SK-N-SH (cell line): ENCODE measurements at regions not wholly inside any gene's neighbourhood (a gene's known extent, or its start where the extent isn't known, plus 50 kb on each side); places are given as distances from the start of the nearest gene placed in this dataset.

Experiments
- CTCF ChIA-PET: fragments of 300-600, 350-600 bp; formaldehyde crosslinking; extraction: SDS; loops from one replicate; lab custom pipeline; 2021; lab: Yijun Ruan, JAX
- POLR2A ChIA-PET: fragments of 350-600 bp; sonication (Branson Sonifier 250); formaldehyde crosslinking; extraction: SDS; loops from one replicate; lab custom pipeline; 2020; ENCODE audit warnings: antibody characterized with exemption, inconsistent platforms; lab: Yijun Ruan, JAX
- DNase-seq: peaks from one replicate; pipeline ENCODE4 v3.0.0; 2012
- H2AFZ ChIP-seq: fragments of 200-600 bp; sonication (generic); 2 replicates; pipeline ENCODE4 v1.8.1; 2016; ENCODE audit warnings: antibody characterized with exemption, mild to moderate bottlenecking, low read depth
- H3F3A ChIP-seq: fragments of 200-600 bp; sonication (generic); replicated peaks from 2 replicates; pipeline ENCODE3; 2016; ENCODE audit warnings: antibody characterized with exemption, mild to moderate bottlenecking; ENCODE audit not compliant: insufficient read depth
- H3K27ac ChIP-seq, 2 experiments: fragments of 200-500 bp in 1 of 2; fragments of 200-600 bp in 1 of 2; sonication (Bioruptor generic) in 1 of 2; sonication (generic), shearing (Covaris generic) in 1 of 2; 2 replicates each; pipeline versions ENCODE4 v1.5.1 to v1.6.1; 2014 to 2016; ENCODE audit warnings: low read depth in 2 of 2, inconsistent platforms in 1 of 2, low read length in 1 of 2, mild to moderate bottlenecking in 1 of 2, mixed read lengths in 1 of 2
- H3K27me3 ChIP-seq: fragments of 200-600 bp; sonication (generic), shearing (Covaris generic); 2 replicates; pipeline ENCODE4 v1.6.1; 2016; ENCODE audit warnings: mixed run types; ENCODE audit not compliant: insufficient read depth
- H3K36me3 ChIP-seq, 2 experiments: fragments of 200-500 bp in 1 of 2; fragments of 200-600 bp in 1 of 2; sonication (Bioruptor generic) in 1 of 2; sonication (generic) in 1 of 2; replicated peaks in 1 of 2; 2 replicates each; pipeline versions ENCODE3 to v1.5.1; 2014 to 2016; ENCODE audit warnings: low read length in 1 of 2, mild to moderate bottlenecking in 1 of 2; ENCODE audit not compliant: insufficient read depth in 2 of 2, control insufficient read depth in 1 of 2
- H3K4me1 ChIP-seq, 2 experiments: fragments of 200-500 bp in 1 of 2; fragments of 200-600 bp in 1 of 2; sonication (Bioruptor generic) in 1 of 2; sonication (generic), shearing (Covaris generic) in 1 of 2; 2 replicates each; pipeline versions ENCODE4 v1.5.1 to v1.6.1; 2014 to 2016; ENCODE audit warnings: low read depth in 1 of 2, low read length in 1 of 2, mixed run types in 1 of 2; ENCODE audit not compliant: insufficient read depth in 2 of 2, control insufficient read depth in 1 of 2
- H3K4me2 ChIP-seq: fragments of 200-600 bp; sonication (generic), shearing (Covaris generic); 2 replicates; pipeline ENCODE4 v1.6.1; 2017; ENCODE audit warnings: mixed run types
- H3K4me3 ChIP-seq, 2 experiments: fragments of 200-500 bp in 1 of 2; fragments of 200-600 bp in 1 of 2; sonication (Bioruptor generic) in 1 of 2; sonication (generic), shearing (Covaris generic) in 1 of 2; 2 replicates each; pipeline versions ENCODE4 v1.5.1 to v1.8.1; 2014 to 2016; ENCODE audit warnings: low read depth in 2 of 2, inconsistent platforms in 1 of 2, low read length in 1 of 2, mild to moderate bottlenecking in 1 of 2, mixed read lengths in 1 of 2, moderate library complexity in 1 of 2
- H3K79me2 ChIP-seq: fragments of 200-600 bp; sonication (generic); 2 replicates; pipeline ENCODE4 v1.8.1; 2017; ENCODE audit warnings: mild to moderate bottlenecking; ENCODE audit not compliant: insufficient read depth
- H3K9ac ChIP-seq: fragments of 200-600 bp; sonication (generic); 2 replicates; pipeline ENCODE4 v1.6.1; 2017; ENCODE audit warnings: mixed run types
- H3K9me2 ChIP-seq: fragments of 200-600 bp; sonication (generic); 2 replicates; pipeline ENCODE4 v1.6.1; 2017; ENCODE audit warnings: mixed run types
- H3K9me3 ChIP-seq: fragments of 200-600 bp; sonication (generic); 2 replicates; pipeline ENCODE4 v1.6.1; 2017; ENCODE audit warnings: mixed run types, mild to moderate bottlenecking, moderate library complexity
- H4K20me1 ChIP-seq: fragments of 200-600 bp; sonication (generic); 2 replicates; pipeline ENCODE4 v1.6.1; 2017; ENCODE audit warnings: mild to moderate bottlenecking, mixed run types; ENCODE audit not compliant: insufficient read depth
- CHD2 ChIP-seq: fragments of 150-350 bp; IDR thresholded peaks from 2 replicates; pipeline ENCODE4 v1.6.1; 2018; ENCODE audit warnings: low read length; ENCODE audit not compliant: partially characterized antibody
- EP300 ChIP-seq, 2 experiments: IDR thresholded peaks; 2 replicates each; pipeline versions ENCODE4 v1.4.0 to v1.6.1; 2012; ENCODE audit warnings: borderline replicate concordance in 1 of 2, low read depth in 1 of 2, low read length in 1 of 2
- FOXJ3 ChIP-seq: sonication (generic); formaldehyde crosslinking; IDR thresholded peaks from 2 replicates; pipeline ENCODE4 v1.5.1; 2020; ENCODE audit warnings: mild to moderate bottlenecking, missing genetic modification reagents
- JUND ChIP-seq: IDR thresholded peaks from 2 replicates; pipeline ENCODE4 v1.4.0; 2012
- NFIC ChIP-seq: IDR thresholded peaks from 2 replicates; pipeline ENCODE4 v1.4.0; 2012; ENCODE audit warnings: borderline replicate concordance
- POLR2AphosphoS5 ChIP-seq: IDR thresholded peaks from 2 replicates; pipeline ENCODE4 v1.6.1; 2012; ENCODE audit warnings: low read depth, low read length
- RFX5 ChIP-seq: IDR thresholded peaks from 2 replicates; pipeline ENCODE4 v1.6.1; 2012; ENCODE audit warnings: mild to moderate bottlenecking, improper control_type of control experiment, low read length
- SMC3 ChIP-seq: IDR thresholded peaks from 2 replicates; pipeline ENCODE4 v1.6.1; 2012; ENCODE audit warnings: low read depth, low read length, improper control_type of control experiment
- WGBS: methylation state at CpG from one replicate; pipeline ENCODE4 v1.1.6; 2017; ENCODE audit warnings: low lambda C conversion rate; 5-methylcytosine and 5-hydroxymethylcytosine counted together
- TF ChIP-seq, protein P1 (sequence below): IDR thresholded peaks from 2 replicates; pipeline ENCODE4; 2012
- TF ChIP-seq, protein P2 (sequence below): fragments of 150-350 bp; IDR thresholded peaks from 2 replicates; pipeline ENCODE4 v1.6.1; 2016; ENCODE audit warnings: mild to moderate bottlenecking, low read depth, low read length
- TF ChIP-seq, protein P3 (sequence below): IDR thresholded peaks from 2 replicates; pipeline ENCODE4 v1.6.1; 2012; ENCODE audit warnings: mild to moderate bottlenecking, low read depth, low read length, moderate library complexity

DNA sequence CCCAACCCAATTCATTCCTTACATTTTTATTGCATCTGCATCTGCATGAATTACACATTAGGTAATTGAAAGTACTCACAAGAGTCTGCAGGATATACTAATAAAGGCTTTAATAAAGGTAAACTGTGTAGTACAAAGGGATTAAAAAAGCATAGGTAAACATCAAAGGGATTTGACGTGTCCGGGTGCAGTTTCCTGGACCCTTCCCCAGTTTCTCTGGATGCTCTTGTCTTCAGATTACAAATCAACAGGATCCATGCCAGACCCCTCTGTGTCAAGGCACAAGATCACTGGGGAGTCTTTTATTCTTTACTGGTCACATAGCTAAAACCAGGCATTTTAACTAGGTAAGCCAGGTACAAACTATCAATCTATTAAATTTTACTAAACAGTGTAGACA is 177.2 kb upstream of the TYRP1 start:
- TF ChIP-seq RFX5, result no peak
- TF ChIP-seq, all 33 proteins: peak for 0
- WGBS, result 51% methylated on average over 2 of the region's 2 CpGs
- Histone ChIP-seq H3K9ac (no peak overlapping the region), H3F3A (no peaks in the 10 kb centered on the region), H3K27me3 (no peaks in the 10 kb centered on the region; the same call in 1 of the 2 replicates), H3K4me3 (no peak overlapping the region), H3K36me3 (no peaks in the 10 kb centered on the region), H2AFZ (no peak overlapping the region), H3K79me2 (no peaks in the 10 kb centered on the region), H3K9me3 (no peaks in the 10 kb centered on the region), H3K9me2 (no peaks in the 10 kb centered on the region), H3K4me1 (no peaks in the 10 kb centered on the region), H3K27ac (no peak overlapping the region), H3K4me2 (no peak overlapping the region), H4K20me1 (no peaks in the 10 kb centered on the region)
- CTCF ChIA-PET, result no interaction called here
- no peak for DNase-seq
- POLR2A ChIA-PET, result no interaction called here

DNA sequence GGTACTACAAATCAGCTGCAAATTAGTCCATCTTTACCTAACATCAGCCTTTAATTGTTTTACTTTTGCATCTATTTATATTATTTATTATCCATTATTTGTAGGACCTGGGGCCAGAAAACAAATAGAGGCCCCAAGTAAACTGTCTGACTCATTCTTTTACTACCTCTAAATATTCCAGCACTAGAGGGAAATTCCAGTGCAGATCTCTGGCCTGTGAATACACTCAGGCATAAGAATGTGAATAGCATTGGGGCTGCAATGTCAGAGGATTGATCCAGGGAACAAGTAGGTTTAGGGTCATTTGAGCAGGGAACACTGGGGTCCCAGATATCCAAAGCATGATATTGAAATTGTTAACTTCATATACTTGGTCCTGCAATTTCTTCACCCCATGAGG is 176.6 kb upstream of the TYRP1 start:
- Histone ChIP-seq H3K9ac (no peak overlapping the region), H4K20me1 (no peaks in the 10 kb centered on the region), H3K4me1 (no peaks in the 10 kb centered on the region), H3K27me3 (no peaks in the 10 kb centered on the region; the same call in 1 of the 2 replicates), H3K4me3 (no peak overlapping the region), H3K9me2 (no peaks in the 10 kb centered on the region), H3K27ac (no peak overlapping the region), H3K36me3 (no peaks in the 10 kb centered on the region), H3K4me2 (no peak overlapping the region), H3K9me3 (no peaks in the 10 kb centered on the region), H3F3A (no peaks in the 10 kb centered on the region), H2AFZ (no peak overlapping the region), H3K79me2 (no peaks in the 10 kb centered on the region)
- DNase-seq, result no peak
- no peak for TF ChIP-seq EP300 (IDR thresholded peaks at IDR 0.05; ENCODE audit: borderline replicate concordance in 1 of 2, low read depth in 1 of 2, low read length in 1 of 2)
- TF ChIP-seq JUND, result no peak
- TF ChIP-seq, protein P1, sequence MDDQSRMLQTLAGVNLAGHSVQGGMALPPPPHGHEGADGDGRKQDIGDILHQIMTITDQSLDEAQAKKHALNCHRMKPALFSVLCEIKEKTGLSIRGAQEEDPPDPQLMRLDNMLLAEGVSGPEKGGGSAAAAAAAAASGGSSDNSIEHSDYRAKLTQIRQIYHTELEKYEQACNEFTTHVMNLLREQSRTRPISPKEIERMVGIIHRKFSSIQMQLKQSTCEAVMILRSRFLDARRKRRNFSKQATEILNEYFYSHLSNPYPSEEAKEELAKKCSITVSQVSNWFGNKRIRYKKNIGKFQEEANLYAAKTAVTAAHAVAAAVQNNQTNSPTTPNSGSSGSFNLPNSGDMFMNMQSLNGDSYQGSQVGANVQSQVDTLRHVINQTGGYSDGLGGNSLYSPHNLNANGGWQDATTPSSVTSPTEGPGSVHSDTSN, result no peak
- no peak for TF ChIP-seq NFIC
- TF ChIP-seq, protein P2, sequence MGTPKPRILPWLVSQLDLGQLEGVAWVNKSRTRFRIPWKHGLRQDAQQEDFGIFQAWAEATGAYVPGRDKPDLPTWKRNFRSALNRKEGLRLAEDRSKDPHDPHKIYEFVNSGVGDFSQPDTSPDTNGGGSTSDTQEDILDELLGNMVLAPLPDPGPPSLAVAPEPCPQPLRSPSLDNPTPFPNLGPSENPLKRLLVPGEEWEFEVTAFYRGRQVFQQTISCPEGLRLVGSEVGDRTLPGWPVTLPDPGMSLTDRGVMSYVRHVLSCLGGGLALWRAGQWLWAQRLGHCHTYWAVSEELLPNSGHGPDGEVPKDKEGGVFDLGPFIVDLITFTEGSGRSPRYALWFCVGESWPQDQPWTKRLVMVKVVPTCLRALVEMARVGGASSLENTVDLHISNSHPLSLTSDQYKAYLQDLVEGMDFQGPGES, result no peak
- TF ChIP-seq CHD2, result no peak
- no peak for TF ChIP-seq SMC3
- TF ChIP-seq, protein P3, sequence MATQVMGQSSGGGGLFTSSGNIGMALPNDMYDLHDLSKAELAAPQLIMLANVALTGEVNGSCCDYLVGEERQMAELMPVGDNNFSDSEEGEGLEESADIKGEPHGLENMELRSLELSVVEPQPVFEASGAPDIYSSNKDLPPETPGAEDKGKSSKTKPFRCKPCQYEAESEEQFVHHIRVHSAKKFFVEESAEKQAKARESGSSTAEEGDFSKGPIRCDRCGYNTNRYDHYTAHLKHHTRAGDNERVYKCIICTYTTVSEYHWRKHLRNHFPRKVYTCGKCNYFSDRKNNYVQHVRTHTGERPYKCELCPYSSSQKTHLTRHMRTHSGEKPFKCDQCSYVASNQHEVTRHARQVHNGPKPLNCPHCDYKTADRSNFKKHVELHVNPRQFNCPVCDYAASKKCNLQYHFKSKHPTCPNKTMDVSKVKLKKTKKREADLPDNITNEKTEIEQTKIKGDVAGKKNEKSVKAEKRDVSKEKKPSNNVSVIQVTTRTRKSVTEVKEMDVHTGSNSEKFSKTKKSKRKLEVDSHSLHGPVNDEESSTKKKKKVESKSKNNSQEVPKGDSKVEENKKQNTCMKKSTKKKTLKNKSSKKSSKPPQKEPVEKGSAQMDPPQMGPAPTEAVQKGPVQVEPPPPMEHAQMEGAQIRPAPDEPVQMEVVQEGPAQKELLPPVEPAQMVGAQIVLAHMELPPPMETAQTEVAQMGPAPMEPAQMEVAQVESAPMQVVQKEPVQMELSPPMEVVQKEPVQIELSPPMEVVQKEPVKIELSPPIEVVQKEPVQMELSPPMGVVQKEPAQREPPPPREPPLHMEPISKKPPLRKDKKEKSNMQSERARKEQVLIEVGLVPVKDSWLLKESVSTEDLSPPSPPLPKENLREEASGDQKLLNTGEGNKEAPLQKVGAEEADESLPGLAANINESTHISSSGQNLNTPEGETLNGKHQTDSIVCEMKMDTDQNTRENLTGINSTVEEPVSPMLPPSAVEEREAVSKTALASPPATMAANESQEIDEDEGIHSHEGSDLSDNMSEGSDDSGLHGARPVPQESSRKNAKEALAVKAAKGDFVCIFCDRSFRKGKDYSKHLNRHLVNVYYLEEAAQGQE, result no peak
- no peak for TF ChIP-seq POLR2AphosphoS5
- TF ChIP-seq FOXJ3 (CRISPR knock-in tag), result no peak
- ChIA-PET POLR2A (no interaction called here), CTCF (no interaction called here)
